Muscle of leg (tissue), 3 donors: ENCODE measurements at regions not wholly inside any gene's neighbourhood (a gene's known extent, or its start where the extent isn't known, plus 50 kb on each side); places are given as distances from the start of the nearest gene placed in this dataset.
A peak's percentile ranks its signal among the peaks of the same experiment; 100 is the strongest.
"Not testable (repeated sequence)": the region's sequence is repeated elsewhere in the genome, so short reads cannot be mapped to it uniquely, and the experiment has no call there.

ENCODE experiments used
- DNase-seq: peaks from one replicate; pipeline ENCODE4 v3.0.0; 2013
- H3K27ac ChIP-seq: one replicate; pipeline ENCODE4 v1.5.1; 2013; ENCODE audit warnings: mild to moderate bottlenecking, low read length, control low read depth
- H3K27me3 ChIP-seq: one replicate; pipeline ENCODE4 v1.6.1; 2013; ENCODE audit warnings: low read length; ENCODE audit not compliant: control insufficient read depth, insufficient read depth
- H3K36me3 ChIP-seq: one replicate; pipeline ENCODE4 v1.6.1; 2013; ENCODE audit warnings: low read length; ENCODE audit not compliant: control insufficient read depth, insufficient read depth
- H3K4me1 ChIP-seq: one replicate; pipeline ENCODE4 v1.6.1; 2013; ENCODE audit warnings: low read length; ENCODE audit not compliant: control insufficient read depth, insufficient read depth
- H3K4me3 ChIP-seq: one replicate; pipeline ENCODE4 v1.5.1; 2013; ENCODE audit warnings: low read length, control low read depth
- H3K9me3 ChIP-seq: replicated peaks from 2 replicates; pipeline ENCODE4 v1.6.1; 2013; ENCODE audit warnings: low read depth, low read length; ENCODE audit not compliant: control insufficient read depth
- WGBS: methylation state at CpG from one replicate; pipeline ENCODE4 v1.1.5; 2013; ENCODE audit warnings: missing lambda C conversion rate; ENCODE audit not compliant: insufficient coverage; 5-methylcytosine and 5-hydroxymethylcytosine counted together

GRCh38 chr13:51170128-51170497 lies 52.1 kb upstream of the FAM124A start:
- not testable (repeated sequence) for DNase-seq, H3K4me1 ChIP-seq, H3K9me3 ChIP-seq, H3K36me3 ChIP-seq, H3K27ac ChIP-seq, H3K4me3 ChIP-seq
- WGBS = 56% methylated on average over 2 of the region's 15 CpGs
- peaks cover 10% of the 10 kb centered on the region for H3K27me3 ChIP-seq

- H3K9me3 ChIP-seq, H3K4me3 ChIP-seq, H3K36me3 ChIP-seq, H3K27ac ChIP-seq, H3K4me1 ChIP-seq: not testable (repeated sequence)
- DNase-seq = peak; percentile 68
- WGBS = 45% methylated on average over 3 of the region's 5 CpGs
- peaks cover 10% of the 10 kb centered on the region for H3K27me3 ChIP-seq
These were observed 52.7 kb upstream of the FAM124A start for GRCh38 chr13:51169303-51170127.

- DNase-seq = no peak
- Histone ChIP-seq H3K9me3 (no peaks in the 10 kb centered on the region), H3K27me3 (peaks cover 13% of the 10 kb centered on the region), H3K4me3 (no peak overlapping the region), H3K4me1 (peaks cover 2% of the 10 kb centered on the region), H3K27ac (no peak overlapping the region), H3K36me3 (no peaks in the 10 kb centered on the region)
- WGBS = 100% methylated on average over 2 of the region's 2 CpGs
These were observed 53.6 kb upstream of the FAM124A start for GRCh38 chr13:51168623-51169022.

- Histone ChIP-seq H3K27ac (no peak overlapping the region), H3K27me3 (peaks cover 13% of the 10 kb centered on the region), H3K4me3 (no peak overlapping the region), H3K36me3 (no peaks in the 10 kb centered on the region), H3K9me3 (no peaks in the 10 kb centered on the region), H3K4me1 (peaks cover 2% of the 10 kb centered on the region)
- DNase-seq = peak; percentile 58
- no CpG with 5 or more reads among the region's 4 CpGs for WGBS
These were observed 54.6 kb upstream of the FAM124A start for GRCh38 chr13:51167393-51168191.

- Histone ChIP-seq H3K9me3 (no peaks in the 10 kb centered on the region), H3K4me1 (no peaks in the 10 kb centered on the region), H3K27me3 (peaks cover 3% of the 10 kb centered on the region), H3K4me3 (no peak overlapping the region), H3K36me3 (no peaks in the 10 kb centered on the region), H3K27ac (no peak overlapping the region)
- DNase-seq = peak; percentile 73
- 93% methylated on average over 2 of the region's 4 CpGs for WGBS
These were observed 51.6 kb upstream of the C13orf42 start for GRCh38 chr13:51162701-51163100.
